ENCODE measurements at regions not wholly inside any gene's neighbourhood (a gene's known extent, or its start where the extent isn't known, plus 50 kb on each side); places are given as distances from the start of the nearest gene placed in this dataset.
"Not testable (repeated sequence)": the region's sequence is repeated elsewhere in the genome, so short reads cannot be mapped to it uniquely, and the experiment has no call there.

- in situ Hi-C loops (cut with HindIII; ENCODE audit: low pct_unique_long_range_greater_than_20kb, low sequenced_read_pairs), result no loop called here
- no peak for DNase-seq (ENCODE audit: low read depth in 1 of 2, low spot score in 1 of 2)
- TF ChIP-seq JUND (IDR thresholded peaks at IDR 0.05; ENCODE audit: low read depth), result no peak
Measured at GRCh38 chr9:7739595-7739994, 60.0 kb downstream of the DMAC1 start.

DNA sequence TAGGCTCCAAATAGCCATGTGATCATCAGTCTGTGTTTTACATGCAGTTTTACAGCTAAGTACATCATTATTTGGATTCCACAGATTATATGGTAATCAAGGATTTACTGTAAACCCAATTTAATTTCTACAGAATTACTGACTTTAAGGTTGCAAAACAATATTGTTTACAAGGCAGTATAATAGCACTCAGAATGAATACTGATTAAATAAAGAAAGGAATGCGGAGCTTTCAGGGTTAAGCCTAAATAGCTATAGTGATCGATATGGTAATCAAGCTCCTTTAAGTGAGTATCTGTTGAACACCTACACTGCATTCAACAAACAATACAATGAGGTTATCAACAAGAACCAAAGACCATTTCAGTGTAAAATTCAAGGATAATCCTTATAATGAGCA lies 64.3 kb downstream of the DMAC1 start:
- TF ChIP-seq JUND (IDR thresholded peaks at IDR 0.05; ENCODE audit: low read depth), result no peak
- in situ Hi-C loops (cut with HindIII; ENCODE audit: low pct_unique_long_range_greater_than_20kb, low sequenced_read_pairs), result no loop called here
- DNase-seq (ENCODE audit: low read depth in 1 of 2, low spot score in 1 of 2), result no peak

GRCh38 chr9:7730164-7730445 lies 69.5 kb downstream of the DMAC1 start:
- no peak for TF ChIP-seq JUND (IDR thresholded peaks at IDR 0.05; ENCODE audit: low read depth)
- no peak for DNase-seq (ENCODE audit: low read depth in 1 of 2, low spot score in 1 of 2)
- in situ Hi-C loops (cut with HindIII; ENCODE audit: low pct_unique_long_range_greater_than_20kb, low sequenced_read_pairs), result no loop called here

DNA sequence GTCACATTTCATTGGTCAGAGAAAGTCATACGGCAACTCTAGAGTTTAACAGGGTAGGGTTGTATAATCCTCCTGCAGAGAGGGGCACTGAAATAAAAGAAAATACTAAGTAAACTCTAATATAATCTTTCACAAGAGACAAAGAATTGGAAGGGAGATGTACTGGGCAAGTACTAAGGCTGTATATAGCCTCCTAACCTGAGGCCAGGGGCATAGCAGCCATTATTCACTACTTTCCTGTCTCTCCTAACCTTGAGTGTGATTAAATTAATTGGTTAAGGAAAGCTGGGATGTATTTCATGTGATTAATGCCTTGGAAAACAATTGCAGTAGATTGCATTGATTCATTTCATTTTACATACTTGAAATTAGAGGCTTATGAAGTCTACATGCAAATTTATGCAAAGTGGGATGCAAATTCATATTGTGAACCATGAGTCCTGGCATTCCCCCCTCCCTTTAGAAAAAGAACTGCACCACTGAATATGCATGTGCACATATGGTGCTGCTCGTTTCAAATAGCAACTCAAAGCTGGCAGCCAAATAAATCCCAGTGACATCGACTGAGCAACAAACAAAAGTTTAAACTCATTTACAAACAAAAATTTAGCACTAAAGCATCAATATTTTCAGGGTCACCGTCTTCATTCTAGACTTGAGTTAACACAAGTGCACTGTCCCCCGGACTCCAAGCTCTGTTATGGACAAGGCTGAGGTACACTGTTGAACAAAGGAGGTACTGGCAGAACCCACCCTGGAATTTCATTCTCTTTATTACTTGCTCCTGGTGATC lies 70.0 kb downstream of the DMAC1 start:
- in situ Hi-C loops (cut with HindIII; ENCODE audit: low pct_unique_long_range_greater_than_20kb, low sequenced_read_pairs), result no loop called here
- no peak for TF ChIP-seq JUND (IDR thresholded peaks at IDR 0.05; ENCODE audit: low read depth)

GRCh38 chr9:7721291-7721690 lies 78.3 kb downstream of the DMAC1 start:
- DNase-seq (ENCODE audit: low read depth in 1 of 2, low spot score in 1 of 2), result no peak
- no peak for TF ChIP-seq JUND (IDR thresholded peaks at IDR 0.05; ENCODE audit: low read depth)
- in situ Hi-C loops (cut with HindIII; ENCODE audit: low pct_unique_long_range_greater_than_20kb, low sequenced_read_pairs), result no loop called here

More for the DNA sequence above, 70.0 kb downstream of the DMAC1 start:
- no peak for DNase-seq (ENCODE audit: low read depth in 1 of 2, low spot score in 1 of 2)

GRCh38 chr9:7713088-7713487 lies 86.5 kb downstream of the DMAC1 start:
- in situ Hi-C loops (cut with HindIII; ENCODE audit: low pct_unique_long_range_greater_than_20kb, low sequenced_read_pairs); DNase-seq (ENCODE audit: low read depth in 1 of 2, low spot score in 1 of 2): not testable (repeated sequence)

- in situ Hi-C loops (cut with HindIII; ENCODE audit: low pct_unique_long_range_greater_than_20kb, low sequenced_read_pairs), result no loop called here
- TF ChIP-seq JUND (IDR thresholded peaks at IDR 0.05; ENCODE audit: low read depth), result no peak
- DNase-seq (ENCODE audit: low read depth in 1 of 2, low spot score in 1 of 2), result no peak
Measured at GRCh38 chr9:7710686-7711085, 88.9 kb downstream of the DMAC1 start.

DNA sequence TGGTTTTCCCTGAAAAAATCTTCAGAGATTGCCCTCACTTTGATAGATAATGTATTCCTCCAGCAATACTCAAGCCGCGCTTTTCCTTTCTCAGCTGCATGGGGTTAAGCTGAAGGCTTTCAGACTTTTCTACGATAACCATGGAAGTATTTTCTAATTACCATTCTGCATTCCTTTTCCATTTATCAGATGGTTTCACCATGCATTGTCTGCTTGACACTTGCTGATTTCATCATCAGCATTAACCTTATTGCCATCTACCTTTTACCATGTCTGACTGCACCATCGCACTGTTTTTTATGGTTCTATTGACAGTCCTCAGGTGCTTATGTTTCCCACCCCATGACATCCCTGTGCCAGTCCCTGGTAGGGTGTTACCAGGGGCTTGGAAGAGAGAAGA lies 91.6 kb downstream of the DMAC1 start:
- in situ Hi-C loops (cut with HindIII; ENCODE audit: low pct_unique_long_range_greater_than_20kb, low sequenced_read_pairs), result no loop called here

GRCh38 chr9:7704543-7704942 lies 95.0 kb downstream of the DMAC1 start:
- TF ChIP-seq JUND (IDR thresholded peaks at IDR 0.05; ENCODE audit: low read depth), result no peak
- in situ Hi-C loops (cut with HindIII; ENCODE audit: low pct_unique_long_range_greater_than_20kb, low sequenced_read_pairs), result no loop called here
- DNase-seq (ENCODE audit: low read depth in 1 of 2, low spot score in 1 of 2), result no peak

More for the DNA sequence above, 91.6 kb downstream of the DMAC1 start:
- no peak for TF ChIP-seq JUND (IDR thresholded peaks at IDR 0.05; ENCODE audit: low read depth)
- DNase-seq (ENCODE audit: low read depth in 1 of 2, low spot score in 1 of 2), result no peak

GRCh38 chr9:7691909-7692308 lies 107.7 kb downstream of the DMAC1 start:
- in situ Hi-C loops (cut with HindIII; ENCODE audit: low pct_unique_long_range_greater_than_20kb, low sequenced_read_pairs), result no loop called here
- DNase-seq (ENCODE audit: low read depth in 1 of 2, low spot score in 1 of 2), result no peak
- TF ChIP-seq JUND (IDR thresholded peaks at IDR 0.05; ENCODE audit: low read depth), result no peak

GRCh38 chr9:7690014-7690413 lies 109.6 kb downstream of the DMAC1 start:
- no peak for TF ChIP-seq JUND (IDR thresholded peaks at IDR 0.05; ENCODE audit: low read depth)
- in situ Hi-C loops (cut with HindIII; ENCODE audit: low pct_unique_long_range_greater_than_20kb, low sequenced_read_pairs), result no loop called here
- DNase-seq (ENCODE audit: low read depth in 1 of 2, low spot score in 1 of 2), result no peak

DNA sequence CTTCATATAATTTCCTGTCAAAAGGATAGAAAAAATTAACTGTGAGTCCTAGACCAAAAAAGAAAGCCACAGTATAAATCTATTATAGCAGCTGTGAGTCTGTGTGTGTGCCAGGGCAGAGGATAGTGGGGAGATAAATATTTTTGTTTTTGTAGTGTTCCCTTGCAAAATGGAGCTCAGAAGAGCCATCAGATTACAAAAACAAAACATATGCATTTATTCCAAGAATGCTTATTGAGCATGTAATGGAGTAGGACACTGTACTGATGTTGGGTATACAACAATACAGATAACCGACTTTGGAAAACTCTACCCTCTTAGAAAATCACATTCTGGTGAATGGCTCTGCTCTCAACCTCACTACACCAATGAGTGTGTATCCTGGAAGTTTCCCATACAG lies 111.0 kb downstream of the DMAC1 start:
- no peak for TF ChIP-seq JUND (IDR thresholded peaks at IDR 0.05; ENCODE audit: low read depth)
- in situ Hi-C loops (cut with HindIII; ENCODE audit: low pct_unique_long_range_greater_than_20kb, low sequenced_read_pairs), result no loop called here
- no peak for DNase-seq (ENCODE audit: low read depth in 1 of 2, low spot score in 1 of 2)

DNA sequence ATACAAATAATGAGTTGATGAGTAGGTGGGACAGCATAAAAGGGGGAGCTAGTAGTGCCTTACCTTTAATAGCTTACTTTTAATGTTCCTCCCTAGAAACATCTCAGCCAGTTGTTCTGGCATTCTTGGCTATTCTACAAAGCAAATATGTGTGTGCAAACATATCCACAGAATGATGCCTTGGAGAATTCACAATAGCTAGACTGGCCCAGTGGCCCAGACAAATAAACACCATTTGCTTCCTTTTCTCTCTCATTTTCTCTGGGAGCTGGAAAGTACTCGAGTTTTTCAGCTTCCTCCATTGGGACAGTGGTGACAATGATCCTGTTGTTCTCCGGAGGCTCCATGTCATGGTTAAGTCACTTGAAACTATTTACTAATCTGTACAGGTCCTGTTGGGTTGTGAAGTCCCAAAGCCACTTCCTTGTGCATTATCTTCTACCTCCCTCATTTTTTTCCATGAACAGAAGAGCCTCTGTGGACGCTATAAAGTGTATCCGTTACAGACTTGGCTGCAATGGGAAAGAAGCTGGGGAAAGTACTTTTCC lies 122.9 kb downstream of the DMAC1 start:
- TF ChIP-seq JUND (IDR thresholded peaks at IDR 0.05; ENCODE audit: low read depth), result no peak
- in situ Hi-C loops (cut with HindIII; ENCODE audit: low pct_unique_long_range_greater_than_20kb, low sequenced_read_pairs), result no loop called here
- DNase-seq (ENCODE audit: low read depth in 1 of 2, low spot score in 1 of 2), result peak in 1 of 2 experiments; percentile 3

DNA sequence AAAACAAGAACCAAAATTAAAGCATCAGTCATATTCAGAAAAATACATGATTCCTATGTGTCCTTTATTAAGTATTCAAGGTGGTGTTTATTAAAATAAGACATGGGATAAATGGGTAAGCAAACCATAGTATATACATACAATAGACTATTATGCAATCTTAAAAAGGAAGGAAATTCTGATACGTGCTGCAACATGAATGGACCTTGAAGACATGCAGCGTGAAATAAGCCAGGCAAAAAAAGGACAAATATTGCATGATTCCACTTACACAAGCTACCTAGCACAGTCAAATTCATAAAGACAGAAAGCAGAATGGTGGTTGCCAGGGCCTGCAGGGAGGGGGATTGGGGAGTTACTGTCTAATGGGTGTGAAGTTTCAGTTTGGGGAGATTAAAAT lies 127.7 kb downstream of the DMAC1 start:
- in situ Hi-C loops (cut with HindIII; ENCODE audit: low pct_unique_long_range_greater_than_20kb, low sequenced_read_pairs), result no loop called here
- no peak for TF ChIP-seq JUND (IDR thresholded peaks at IDR 0.05; ENCODE audit: low read depth)
- no peak for DNase-seq (ENCODE audit: low read depth in 1 of 2, low spot score in 1 of 2)

Data from T47D (cell line).